HG03039 (cell line): ENCODE measurements at regions not wholly inside any gene's neighbourhood (a gene's known extent, or its start where the extent isn't known, plus 50 kb on each side); places are given as distances from the start of the nearest gene placed in this dataset.

ENCODE experiments used
- ATAC-seq: cut with Tn5 transposase; IDR thresholded peaks from one replicate; pipeline ENCODE4 v1.9.1; 2021; ENCODE audit warnings: mild to moderate bottlenecking, moderate library complexity; ENCODE audit not compliant: unreplicated experiment

DNA sequence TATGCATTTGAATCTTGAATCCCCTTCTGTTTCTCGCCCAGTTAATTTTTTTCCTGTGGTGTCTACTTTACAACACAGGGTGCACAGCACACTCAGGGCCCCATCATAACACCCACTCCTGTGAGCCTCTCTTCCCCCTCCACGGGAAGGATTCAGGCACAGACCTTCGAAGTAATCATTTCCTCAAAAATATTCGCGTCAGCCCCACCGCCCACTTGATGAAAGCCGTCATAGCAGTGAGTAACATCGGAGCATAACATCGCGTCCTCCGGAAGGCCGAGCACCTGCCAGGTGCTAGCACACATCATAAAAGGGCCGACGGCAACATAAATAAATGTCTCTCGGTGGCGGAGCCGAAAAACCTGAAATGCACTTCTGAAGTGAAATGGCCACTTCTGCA is 201.7 kb upstream of the ADARB2 start:
- ATAC-seq, result no peak

DNA sequence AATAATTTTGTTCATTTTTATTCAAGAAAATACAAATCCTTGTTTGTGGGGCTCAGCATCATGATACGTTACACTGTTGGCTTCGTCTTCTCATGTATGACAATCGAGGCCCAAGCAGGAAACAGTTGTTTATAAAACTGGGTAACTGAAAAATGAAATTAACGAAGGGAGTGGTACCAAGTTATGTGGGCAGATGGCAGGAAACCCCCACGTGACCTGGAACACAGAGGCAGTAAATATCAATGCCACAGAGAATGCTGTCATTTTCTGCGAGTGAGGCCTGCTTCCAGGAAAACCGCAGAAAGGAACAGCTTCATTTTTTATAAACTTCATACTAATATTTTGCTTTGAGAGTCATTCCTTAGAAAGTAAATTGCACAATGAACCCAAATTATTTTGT is 201.0 kb upstream of the ADARB2 start:
- no peak for ATAC-seq

DNA sequence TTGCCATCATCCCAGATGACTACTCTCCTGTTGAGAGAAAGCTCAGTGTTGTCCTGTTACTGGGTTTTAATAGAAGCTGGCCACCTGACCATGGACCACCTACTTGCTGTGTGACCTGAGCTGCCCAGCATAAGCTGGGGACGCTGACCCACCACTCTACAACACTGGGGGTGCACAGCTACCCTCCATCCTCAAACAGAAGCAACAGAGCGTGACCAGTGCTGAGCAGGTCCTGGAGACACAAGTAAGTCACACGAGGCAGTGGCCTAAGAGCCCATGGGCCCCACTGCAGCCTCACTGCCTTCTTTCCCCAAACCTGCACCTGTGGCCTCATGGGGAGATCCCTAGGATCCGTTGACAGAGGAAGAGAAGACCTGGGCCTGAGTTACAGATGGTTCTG is 198.6 kb upstream of the ADARB2 start:
- no peak for ATAC-seq

DNA sequence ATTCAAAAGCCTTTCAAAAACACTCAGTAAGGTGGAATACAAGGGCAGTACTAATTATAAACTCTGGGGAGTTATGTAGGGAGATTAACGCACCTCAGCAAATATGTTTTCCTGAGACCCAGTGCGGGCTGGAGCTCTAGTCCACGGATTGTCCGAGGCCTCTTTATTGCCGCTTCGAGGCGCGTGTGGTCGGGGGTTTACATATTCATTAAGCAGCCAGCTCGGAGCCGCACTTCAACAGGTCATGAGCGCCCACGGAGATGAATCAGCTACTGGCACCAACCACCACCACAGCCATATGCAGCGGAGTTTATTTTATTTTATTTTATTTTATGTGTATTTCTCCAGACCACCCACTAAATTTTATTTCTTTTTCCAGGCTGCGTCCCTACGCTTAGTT is 195.9 kb upstream of the ADARB2 start:
- ATAC-seq, result no peak

DNA sequence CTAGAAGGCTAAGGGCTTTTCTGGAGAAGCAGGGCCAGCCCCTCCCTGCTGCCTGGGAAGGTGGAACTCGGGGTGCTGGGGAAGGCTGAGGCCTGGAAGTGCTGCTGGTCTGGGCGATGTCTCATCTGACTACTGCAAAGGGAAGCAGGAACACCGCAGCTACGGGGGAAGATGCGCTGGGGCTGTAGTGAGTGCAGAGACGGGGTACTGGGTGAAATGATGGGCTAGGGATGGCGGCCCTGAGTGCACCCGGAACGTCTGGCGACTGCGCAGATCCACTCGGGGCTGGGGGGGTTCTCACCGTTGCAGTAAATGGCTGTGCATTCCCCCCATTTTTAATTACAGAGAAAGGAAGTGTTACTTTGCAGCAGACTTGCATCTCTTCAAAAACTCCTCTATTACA is 195.4 kb upstream of the ADARB2 start:
- ATAC-seq, result no peak

DNA sequence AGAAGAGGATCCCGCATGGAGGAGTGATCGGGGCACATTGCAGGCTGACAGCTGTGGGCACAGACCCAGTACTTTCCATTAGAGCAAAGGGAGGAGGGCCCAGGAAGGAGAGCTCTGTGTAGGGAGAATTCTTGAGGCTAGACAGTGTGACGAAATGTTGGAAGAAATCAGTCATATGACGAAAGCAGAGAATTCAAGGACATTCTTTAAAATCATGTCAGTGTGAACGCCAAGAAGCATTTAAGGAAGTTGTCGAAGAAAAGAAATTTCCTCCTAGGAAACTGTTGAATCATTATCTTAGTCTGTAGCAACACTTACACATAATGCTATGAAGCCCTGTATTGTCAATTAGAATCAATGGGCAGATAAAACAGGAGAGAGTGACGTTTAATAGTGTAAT is 191.3 kb upstream of the ADARB2 start:
- no peak for ATAC-seq

DNA sequence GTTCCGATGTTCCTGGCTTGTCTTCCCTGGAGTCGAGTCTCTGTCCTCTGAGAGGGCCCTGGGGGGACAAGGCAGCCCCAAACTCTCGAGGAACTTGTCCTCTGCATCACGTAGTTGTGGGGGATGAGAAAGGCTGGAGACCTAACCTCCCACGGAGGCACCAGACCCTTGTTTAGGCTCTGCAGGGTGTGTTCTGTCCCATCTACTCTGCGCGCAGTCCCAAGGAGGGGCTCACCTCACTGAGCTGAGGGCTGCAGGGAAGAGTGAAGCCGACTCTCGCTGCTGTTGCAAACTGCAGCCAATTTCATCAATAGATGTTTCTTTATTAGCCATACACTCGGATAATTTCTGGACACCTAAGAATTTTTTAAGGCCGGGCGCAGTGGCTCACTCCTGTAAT is 186.7 kb upstream of the ADARB2 start:
- ATAC-seq, result no peak

DNA sequence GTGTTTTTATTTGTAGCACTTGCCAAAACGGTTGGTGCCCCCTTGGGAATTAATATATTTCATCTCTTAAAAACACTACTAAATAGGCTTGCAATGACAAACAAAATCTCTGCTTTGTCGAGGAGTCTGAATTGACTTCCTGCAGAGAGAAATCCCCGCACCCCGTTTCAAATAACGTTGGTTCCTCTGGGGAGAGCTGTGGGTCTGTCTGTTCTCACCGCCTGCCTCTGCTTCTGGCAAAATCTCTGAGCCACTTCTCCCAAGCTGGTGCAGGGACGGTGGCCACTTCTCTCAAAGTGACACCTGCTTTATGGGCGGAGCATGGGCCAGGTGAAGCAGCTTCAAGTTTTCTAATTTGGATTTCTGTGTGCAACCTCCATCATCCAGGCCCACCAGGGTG is 186.3 kb upstream of the ADARB2 start:
- no peak for ATAC-seq

DNA sequence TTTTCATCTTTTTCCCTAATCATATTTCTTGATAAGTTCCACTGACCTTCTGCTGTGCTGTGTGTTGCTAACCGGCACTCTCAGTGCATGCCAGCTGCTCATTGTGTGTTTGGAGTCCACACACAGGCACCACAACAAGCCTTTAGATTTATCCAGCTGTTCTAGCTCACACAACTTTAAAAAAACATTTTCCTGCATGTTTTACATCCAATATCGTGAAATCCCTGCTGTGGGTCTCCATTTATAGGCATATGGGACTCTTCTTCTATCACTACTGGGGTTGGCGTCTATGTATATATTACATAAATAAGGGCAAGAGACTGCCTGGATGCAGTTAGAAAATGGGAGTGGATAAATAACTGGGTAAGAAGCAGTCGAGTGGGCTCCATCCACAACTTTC is 183.6 kb upstream of the ADARB2 start:
- ATAC-seq, result no peak

DNA sequence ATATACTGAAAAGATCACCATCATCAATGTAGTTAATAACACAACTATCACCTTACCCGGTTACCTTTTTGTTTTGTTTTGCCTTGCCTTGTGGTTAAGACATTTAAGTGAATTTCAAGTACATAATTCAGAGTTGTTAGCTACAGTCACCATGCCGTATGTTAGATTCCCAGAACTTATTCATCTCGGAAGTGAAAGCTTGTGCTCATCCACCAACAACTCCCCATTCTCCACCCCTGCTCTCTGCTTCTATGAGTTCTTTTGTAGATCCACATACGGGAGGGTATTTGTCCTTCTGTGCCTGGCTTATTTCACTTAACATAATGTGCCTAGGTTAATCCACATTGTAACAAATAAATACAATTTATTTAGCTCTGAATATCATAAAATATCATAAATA is 182.8 kb upstream of the ADARB2 start:
- ATAC-seq, result no peak

DNA sequence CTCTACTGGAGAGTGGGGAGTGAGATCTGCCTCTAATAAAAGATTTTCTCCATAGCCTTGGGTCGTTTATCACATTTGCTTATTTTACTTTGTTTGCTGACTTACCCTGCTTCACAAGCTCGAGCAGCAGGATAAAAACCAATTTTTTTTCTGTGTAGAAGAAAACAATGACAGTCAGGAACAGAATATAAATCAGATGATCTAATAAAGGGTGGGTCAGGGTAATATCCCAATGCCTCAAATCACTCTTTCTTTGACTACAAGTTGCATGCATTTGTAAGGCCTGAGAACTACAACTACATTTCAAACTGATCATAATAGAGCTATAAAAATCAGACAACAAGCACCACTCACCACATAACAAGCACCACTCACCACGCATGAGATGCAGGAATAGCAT is 174.4 kb upstream of the ADARB2 start:
- no peak for ATAC-seq

DNA sequence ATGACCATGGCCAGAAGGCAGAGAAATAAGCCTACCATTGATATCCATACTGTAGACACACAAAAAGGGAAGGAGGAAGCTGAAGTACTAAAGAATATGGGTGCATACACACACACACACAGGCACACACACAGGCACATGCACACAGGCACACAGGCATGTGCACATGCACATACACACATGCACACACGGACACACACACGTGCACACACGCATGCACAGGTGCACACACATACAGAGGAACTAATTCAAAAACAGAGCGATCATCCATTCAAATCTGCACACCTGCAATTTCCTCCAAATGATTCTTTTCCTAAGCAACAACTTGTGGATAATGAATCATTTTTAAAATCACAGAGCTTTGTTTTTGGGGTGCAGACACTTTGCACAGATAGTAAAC is 166.7 kb upstream of the ADARB2 start:
- no peak for ATAC-seq

DNA sequence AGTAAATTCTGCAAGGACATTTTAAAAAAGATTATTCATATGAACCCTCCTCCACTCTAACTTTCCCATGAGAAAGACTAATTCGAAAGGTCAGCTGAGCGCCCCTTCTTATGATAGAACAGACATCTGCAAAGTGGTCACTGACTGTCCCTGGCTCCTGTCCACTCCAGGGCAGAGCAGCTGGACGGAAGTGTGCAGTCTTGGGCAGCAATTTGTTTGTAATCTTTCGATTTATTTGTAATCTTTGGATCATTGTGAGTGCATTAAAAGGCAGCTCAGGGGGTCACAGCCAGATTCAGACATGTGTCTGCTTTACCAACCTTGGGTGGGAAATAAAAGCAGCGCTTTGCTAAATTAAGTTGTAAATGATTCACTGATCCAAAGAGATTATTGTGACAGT is 158.8 kb upstream of the ADARB2 start:
- no peak for ATAC-seq

DNA sequence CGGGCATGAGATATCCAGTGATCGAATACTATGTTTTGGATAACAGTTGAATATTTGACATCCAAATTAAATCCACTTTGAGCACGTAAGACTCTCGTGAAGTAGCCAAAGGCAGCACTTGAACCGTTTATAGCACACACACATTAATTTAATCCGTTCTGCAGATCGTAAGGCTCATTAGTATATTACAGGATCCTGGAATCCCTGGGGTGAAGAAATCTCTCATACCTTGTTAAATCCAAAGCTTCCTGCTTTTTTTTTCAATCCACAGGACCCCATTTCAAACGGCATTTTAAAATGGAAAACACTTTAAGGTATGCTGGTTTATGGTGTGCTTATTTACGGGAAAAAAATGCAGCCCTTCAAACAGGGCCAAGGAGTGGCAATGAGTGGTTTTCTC is 158.4 kb upstream of the ADARB2 start:
- ATAC-seq, result no peak

DNA sequence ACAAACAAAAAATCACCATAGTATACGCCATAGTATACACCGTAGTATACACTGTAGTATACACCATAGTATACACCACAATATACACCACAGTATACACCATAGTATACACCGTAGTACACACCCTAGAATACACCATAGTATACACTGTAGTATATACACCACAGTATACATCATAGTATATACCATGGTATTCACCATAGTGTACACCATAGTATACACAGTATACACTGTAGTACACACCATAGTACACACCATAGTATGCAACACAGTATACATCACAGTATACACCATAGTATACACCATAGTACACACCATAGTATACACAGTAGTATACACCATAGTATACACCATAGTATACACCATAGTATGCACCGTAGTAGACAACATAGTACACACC is 157.6 kb upstream of the ADARB2 start:
- no peak for ATAC-seq

DNA sequence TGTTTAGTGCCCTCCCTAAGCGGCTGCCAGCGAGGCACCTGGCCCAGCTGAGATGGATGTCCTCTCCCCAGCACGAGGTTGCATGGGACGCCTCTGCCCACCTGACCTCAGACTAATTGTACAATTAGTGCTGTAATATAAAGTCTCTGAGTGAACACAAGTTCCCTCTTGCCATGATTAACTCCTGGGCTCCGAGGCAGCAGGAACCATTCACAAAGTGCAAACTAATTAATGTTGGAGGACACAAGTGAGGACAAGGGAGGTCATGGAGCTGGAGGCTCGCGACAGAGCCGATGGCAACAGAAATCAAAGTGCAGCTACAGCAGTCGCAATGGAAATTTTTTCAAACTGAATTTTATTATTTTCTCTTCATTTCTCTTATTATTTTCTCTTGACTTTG is 156.6 kb upstream of the ADARB2 start:
- ATAC-seq, result no peak

DNA sequence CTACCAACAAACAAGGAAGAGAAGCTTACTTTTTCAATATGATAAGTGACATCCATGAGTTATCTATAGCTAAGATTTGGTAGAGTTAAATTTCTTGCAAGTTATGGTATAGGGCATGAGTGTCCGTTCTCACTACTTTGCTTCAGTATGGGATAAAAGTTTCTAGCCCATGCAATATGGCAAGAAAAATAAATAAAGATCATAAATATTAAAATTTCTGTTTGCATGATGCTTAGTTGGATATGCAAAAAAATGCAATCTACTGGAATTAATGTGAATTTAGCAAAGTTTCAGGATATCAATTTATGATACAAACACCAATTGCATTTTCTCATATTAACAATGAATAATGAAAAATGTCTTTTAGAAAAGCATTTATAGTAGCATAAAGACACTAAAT is 148.7 kb upstream of the ADARB2 start:
- ATAC-seq, result no peak

DNA sequence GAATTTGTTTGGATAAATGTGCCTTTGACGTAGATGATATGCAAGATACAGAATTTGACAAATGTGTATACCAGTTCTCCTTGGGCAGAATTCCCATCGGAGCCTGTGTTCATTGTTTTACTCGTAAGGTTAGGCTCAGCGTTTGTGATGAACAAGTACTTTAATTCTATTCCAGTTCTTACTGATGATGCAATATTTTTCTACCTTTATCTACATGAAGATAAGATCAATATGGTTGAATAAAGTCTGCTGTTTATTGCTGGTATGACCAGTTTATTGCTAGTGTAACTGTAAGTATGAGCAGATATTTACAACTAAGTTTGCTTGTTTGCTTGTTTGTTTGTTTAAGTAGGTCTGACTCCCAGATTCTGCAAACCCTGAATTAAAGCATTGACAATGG is 145.4 kb upstream of the ADARB2 start:
- no peak for ATAC-seq

DNA sequence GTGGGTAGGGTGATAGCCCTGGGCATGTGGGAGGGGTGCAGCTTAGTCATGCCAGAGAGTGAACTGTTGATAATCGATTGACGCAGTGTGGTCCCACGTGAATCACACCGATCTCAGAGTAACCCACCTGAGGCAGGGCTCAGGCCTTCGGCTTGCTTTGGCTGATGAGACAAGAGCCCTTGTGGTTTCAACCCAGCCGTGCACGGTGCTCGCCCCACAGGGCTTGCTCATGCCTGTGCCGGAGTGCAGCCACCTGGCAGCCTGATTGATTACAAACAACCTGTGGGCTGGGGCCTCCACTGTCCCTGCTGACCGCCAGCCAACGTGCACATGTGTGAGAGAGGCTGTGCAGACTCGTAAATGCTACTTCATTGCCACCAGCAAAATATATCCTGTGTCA is 144.9 kb upstream of the ADARB2 start:
- ATAC-seq, result no peak

DNA sequence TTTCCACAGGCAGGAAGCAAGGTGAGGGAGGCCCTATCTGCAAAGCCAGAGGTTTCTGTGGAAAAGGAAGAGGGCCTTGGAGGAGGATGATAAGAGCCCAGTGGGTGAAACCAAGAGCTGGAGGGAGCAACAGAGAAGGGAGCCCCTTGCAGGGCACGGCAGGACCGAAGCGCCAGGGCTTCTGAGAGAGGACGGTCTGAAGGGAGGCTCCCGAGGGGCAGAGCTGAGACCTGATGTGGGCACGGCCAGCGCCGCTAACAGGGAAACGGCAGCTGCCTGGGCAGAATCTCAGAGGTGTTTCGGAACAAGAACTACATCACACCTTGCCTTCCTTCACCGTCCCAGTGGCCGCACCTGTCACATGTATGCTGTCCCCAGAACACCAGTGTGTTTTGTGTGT is 144.3 kb upstream of the ADARB2 start:
- no peak for ATAC-seq

DNA sequence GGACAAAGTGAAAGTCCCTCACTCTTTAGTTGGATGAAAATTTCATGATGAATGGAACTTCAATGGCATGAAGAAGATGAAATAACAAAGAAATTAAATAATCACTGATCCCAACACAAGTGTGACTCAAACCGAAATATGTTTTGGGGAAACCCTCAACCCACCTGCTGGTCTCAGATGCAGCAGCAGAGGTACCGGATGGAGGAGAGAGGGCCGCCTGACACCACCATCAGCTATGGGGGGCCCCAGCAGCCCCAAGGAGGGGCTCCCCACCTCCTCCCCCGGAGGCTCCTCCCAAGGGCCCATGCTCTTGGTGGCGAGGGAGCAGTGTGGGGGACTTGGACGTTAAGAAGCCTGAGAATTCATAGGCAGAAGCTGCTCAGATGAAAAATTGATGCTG is 137.2 kb upstream of the ADARB2 start:
- ATAC-seq, result no peak

DNA sequence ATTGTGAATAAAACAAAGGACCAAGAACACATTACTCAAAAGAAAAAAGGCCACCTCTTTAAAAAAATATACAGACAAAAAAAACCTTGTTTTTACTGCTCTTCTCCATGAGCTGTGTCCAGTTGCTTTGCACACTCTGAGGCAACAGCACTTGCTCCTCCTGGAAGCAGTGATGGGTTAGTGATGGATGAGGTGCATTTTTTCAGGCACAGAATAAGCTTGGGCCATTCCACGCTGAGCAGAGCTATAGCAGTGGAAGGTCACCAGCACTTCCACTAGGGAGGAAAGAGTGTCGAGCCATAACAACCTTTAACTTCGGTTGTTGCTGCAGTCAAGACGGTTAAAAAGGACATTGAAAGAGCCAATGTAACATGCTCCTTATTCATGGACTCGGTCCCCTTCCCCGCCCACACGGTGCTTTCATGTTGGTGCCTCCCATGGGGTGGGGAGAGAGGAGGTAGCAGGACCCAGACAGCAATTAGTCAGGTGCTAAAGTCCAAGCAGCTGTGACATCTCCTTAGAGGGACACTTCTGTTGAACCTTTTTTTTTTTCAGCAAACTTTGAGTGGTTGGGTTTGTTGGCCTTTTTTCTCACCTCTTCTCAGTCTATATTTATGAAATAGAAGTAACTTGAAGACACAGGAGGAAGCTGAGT is 136.5 kb upstream of the ADARB2 start:
- ATAC-seq, result no peak

DNA sequence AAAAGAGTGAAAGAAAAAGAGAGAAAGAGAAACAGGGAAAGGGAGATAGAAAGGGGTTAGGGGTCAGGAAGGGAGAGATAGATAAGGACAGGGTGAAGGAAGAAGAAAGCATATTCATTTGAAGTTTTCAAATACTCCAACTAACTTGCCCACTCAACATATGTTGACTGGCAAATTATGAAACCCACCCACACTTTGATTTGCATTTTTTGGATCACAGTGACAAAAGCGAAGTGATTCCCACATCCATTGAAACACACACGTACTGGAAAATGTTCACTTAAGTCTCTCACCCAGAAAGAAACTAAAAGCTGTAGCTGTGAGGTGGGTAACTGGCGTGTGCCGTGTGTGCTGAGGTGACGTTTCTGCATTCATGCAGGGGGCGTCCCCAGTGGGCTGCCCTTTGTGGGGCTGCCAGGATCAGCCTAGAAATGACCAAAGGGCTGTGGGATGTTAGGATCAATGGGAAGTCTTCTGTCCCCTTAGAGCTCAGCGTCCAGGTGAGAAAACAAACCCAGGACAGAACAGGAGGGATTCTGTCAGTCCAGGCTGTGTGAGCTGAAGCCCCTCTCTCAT is 134.9 kb upstream of the ADARB2 start:
- no peak for ATAC-seq
